Endothelial cell (in vitro differentiated cells): ENCODE measurements at regions not wholly inside any gene's neighbourhood (a gene's known extent, or its start where the extent isn't known, plus 50 kb on each side); places are given as distances from the start of the nearest gene placed in this dataset.

Experiments
- DNase-seq: peaks from one replicate; pipeline ENCODE4 v3.0.0; 2021; ENCODE audit warnings: low spot score
- H3K27ac Mint-ChIP-seq: one replicate; pipeline ENCODE4 v1.8.0; 2021; ENCODE audit warnings: mixed read lengths, inconsistent platforms; ENCODE audit not compliant: unreplicated experiment
- H3K27me3 Mint-ChIP-seq: one replicate; pipeline ENCODE4 v1.8.0; 2021; ENCODE audit warnings: mild to moderate bottlenecking, moderate library complexity, mixed read lengths, inconsistent platforms; ENCODE audit not compliant: unreplicated experiment
- H3K36me3 Mint-ChIP-seq: one replicate; pipeline ENCODE4 v1.8.0; 2021; ENCODE audit warnings: mild to moderate bottlenecking, low read depth, mixed read lengths, inconsistent platforms; ENCODE audit not compliant: unreplicated experiment
- H3K4me1 Mint-ChIP-seq: one replicate; pipeline ENCODE4 v1.8.0; 2021; ENCODE audit warnings: mild to moderate bottlenecking, mixed read lengths, inconsistent platforms; ENCODE audit not compliant: unreplicated experiment
- H3K4me3 Mint-ChIP-seq: one replicate; pipeline ENCODE4 v1.8.0; 2021; ENCODE audit warnings: mild to moderate bottlenecking, mixed read lengths, inconsistent platforms; ENCODE audit not compliant: unreplicated experiment
- H3K9me3 Mint-ChIP-seq: one replicate; pipeline ENCODE4 v1.8.0; 2021; ENCODE audit warnings: mixed read lengths, inconsistent platforms; ENCODE audit not compliant: unreplicated experiment
- TF ChIP-seq, protein P1 (sequence below): fragments of 200-600 bp; sonication (generic); IDR thresholded peaks from one replicate; pipeline ENCODE4 v1.5.0; 2021; ENCODE audit warnings: antibody characterized with exemption; ENCODE audit not compliant: unreplicated experiment

DNA sequence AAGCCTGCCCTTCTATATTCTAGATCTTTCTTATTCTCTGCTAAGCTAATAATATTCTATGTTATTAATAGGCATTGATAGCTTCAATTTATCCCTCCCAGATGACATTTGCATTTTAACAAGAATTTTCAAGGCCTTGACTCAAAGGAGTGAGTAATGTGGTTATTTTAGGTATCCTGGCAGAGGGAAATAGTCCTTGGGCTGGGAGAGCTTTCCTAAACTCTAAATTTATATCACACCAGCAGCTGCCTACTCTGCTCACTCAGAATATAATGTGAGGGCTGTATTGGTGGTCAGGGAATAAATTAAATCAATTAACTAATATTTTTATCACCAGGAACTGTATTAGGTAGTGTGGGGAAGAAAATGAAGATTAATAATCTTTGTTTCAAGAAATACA is 74.8 kb upstream of the ADAM23 start:
- H3K4me3 Mint-ChIP-seq = no peak overlapping the region
- no peak for DNase-seq
- H3K27ac Mint-ChIP-seq = no peak overlapping the region

GRCh38 chr2:206368933-206369569 is 74.3 kb upstream of the ADAM23 start:
- Mint-ChIP-seq H3K4me3 (no peak overlapping the region), H3K27me3 (no peaks in the 10 kb centered on the region), H3K27ac (no peak overlapping the region), H3K4me1 (no peaks in the 10 kb centered on the region), H3K9me3 (no peaks in the 10 kb centered on the region), H3K36me3 (no peaks in the 10 kb centered on the region)
- TF ChIP-seq, protein P1, sequence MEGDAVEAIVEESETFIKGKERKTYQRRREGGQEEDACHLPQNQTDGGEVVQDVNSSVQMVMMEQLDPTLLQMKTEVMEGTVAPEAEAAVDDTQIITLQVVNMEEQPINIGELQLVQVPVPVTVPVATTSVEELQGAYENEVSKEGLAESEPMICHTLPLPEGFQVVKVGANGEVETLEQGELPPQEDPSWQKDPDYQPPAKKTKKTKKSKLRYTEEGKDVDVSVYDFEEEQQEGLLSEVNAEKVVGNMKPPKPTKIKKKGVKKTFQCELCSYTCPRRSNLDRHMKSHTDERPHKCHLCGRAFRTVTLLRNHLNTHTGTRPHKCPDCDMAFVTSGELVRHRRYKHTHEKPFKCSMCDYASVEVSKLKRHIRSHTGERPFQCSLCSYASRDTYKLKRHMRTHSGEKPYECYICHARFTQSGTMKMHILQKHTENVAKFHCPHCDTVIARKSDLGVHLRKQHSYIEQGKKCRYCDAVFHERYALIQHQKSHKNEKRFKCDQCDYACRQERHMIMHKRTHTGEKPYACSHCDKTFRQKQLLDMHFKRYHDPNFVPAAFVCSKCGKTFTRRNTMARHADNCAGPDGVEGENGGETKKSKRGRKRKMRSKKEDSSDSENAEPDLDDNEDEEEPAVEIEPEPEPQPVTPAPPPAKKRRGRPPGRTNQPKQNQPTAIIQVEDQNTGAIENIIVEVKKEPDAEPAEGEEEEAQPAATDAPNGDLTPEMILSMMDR = no peak
- DNase-seq = no peak

More for the DNA sequence above, 74.8 kb upstream of the ADAM23 start:
- no peaks in the 10 kb centered on the region for H3K4me1 Mint-ChIP-seq
- no peaks in the 10 kb centered on the region for H3K27me3 Mint-ChIP-seq
- no peaks in the 10 kb centered on the region for H3K9me3 Mint-ChIP-seq
- TF ChIP-seq, protein P1 = no peak
- H3K36me3 Mint-ChIP-seq = no peaks in the 10 kb centered on the region

GRCh38 chr2:206375956-206376355 is 67.4 kb upstream of the ADAM23 start:
- TF ChIP-seq, protein P1 = no peak

DNA sequence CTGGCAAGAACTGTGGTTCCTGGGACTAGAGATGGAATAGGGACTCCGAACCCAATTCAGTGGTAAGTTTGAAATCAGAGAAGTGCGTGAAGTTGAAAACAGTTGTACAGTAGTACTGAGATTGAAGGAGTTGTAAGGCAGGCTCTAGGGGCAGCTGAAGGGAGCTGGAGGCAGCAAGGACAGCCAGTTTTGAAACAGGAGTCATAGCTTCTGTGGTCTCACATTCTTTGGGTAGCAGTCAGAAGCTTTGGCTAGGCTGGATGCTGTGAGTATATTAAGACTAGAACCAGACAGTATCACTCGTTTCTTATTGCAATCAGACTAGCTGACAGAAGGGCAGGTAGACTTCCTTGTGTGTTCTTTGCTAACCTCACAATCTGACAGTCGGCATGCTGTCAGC is 64.5 kb upstream of the ADAM23 start:
- no peaks in the 10 kb centered on the region for H3K36me3 Mint-ChIP-seq
- H3K4me3 Mint-ChIP-seq = no peak overlapping the region
- TF ChIP-seq, protein P1 = no peak
- no peak for DNase-seq
- peaks cover 3% of the 10 kb centered on the region for H3K4me1 Mint-ChIP-seq
- H3K9me3 Mint-ChIP-seq = no peaks in the 10 kb centered on the region
- H3K27me3 Mint-ChIP-seq = no peaks in the 10 kb centered on the region
- no peak overlapping the region for H3K27ac Mint-ChIP-seq

More at GRCh38 chr2:206375956-206376355, 67.4 kb upstream of the ADAM23 start:
- no peaks in the 10 kb centered on the region for H3K9me3 Mint-ChIP-seq
- no peak for DNase-seq
- H3K4me1 Mint-ChIP-seq = peaks cover 3% of the 10 kb centered on the region
- no peak overlapping the region for H3K4me3 Mint-ChIP-seq
- H3K27ac Mint-ChIP-seq = no peak overlapping the region
- no peaks in the 10 kb centered on the region for H3K36me3 Mint-ChIP-seq
- H3K27me3 Mint-ChIP-seq = no peaks in the 10 kb centered on the region

DNA sequence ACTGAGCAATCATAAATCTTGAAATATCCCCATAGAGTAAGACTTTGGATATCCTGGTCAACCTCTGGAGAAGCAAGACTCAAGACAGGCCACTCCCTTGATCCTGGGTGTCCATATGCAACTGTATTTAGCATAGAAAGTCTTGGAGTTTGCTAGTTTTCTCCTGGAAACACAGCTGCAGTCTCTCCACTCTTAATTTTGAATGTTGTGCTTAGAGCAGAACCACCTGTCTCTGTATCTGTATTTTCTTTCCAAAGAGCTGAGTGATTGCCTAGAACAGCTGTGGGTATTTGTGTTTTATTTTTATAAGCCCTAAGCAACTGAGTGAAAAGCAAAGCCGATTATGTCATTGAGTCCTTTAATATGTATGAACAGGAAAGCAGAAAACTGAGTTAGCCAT is 64.1 kb upstream of the ADAM23 start:
- Mint-ChIP-seq H3K4me3 (no peak overlapping the region), H3K27me3 (no peaks in the 10 kb centered on the region), H3K27ac (no peak overlapping the region), H3K4me1 (peaks cover 3% of the 10 kb centered on the region), H3K9me3 (no peaks in the 10 kb centered on the region), H3K36me3 (no peaks in the 10 kb centered on the region)
- TF ChIP-seq, protein P1 = no peak
- no peak for DNase-seq
